Gastrocnemius medialis (tissue), 4 donors: ENCODE measurements at regions not wholly inside any gene's neighbourhood (a gene's known extent, or its start where the extent isn't known, plus 50 kb on each side); places are given as distances from the start of the nearest gene placed in this dataset.

Source experiments
- CTCF ChIP-seq, 5 experiments: fragments of 450-650 bp in 3 of 5; fragments of 200-600 bp in 2 of 5; sonication (generic) in 2 of 5; IDR thresholded peaks in 4 of 5; conservative IDR thresholded peaks in 1 of 5; 1 replicate in 4 of 5; 2 replicates in 1 of 5; pipeline ENCODE4 v1.5.1; 2016 to 2019; ENCODE audit warnings: antibody characterized with exemption in 5 of 5, mild to moderate bottlenecking in 3 of 5, moderate library complexity in 3 of 5
- POLR2A ChIP-seq, 2 donors: fragments of 450-650 bp; IDR thresholded peaks; one replicate each; pipeline ENCODE4 v1.6.1; 2017; ENCODE audit warnings: antibody characterized with exemption in 2 of 2, mild to moderate bottlenecking in 2 of 2, moderate library complexity in 2 of 2

DNA sequence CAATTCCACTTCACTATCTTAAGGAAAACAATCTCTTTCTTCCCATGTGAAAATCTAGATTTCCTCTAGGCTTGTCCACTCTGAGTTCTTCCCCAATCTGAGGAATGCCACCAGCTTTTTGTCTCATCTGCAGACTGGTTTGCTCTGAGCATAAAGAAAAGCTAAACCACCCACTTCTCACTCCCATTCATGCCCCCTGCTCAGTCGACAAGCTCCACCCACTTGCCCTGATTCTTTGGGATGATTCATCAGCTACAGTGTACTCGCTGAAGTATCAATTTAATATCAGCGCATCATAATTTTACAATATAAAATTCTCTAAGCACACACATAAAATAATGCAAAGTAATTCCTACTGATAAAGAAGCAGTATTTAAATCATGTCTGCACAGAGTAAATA lies 209.1 kb downstream of the GRIN2B start:
- TF ChIP-seq CTCF (IDR thresholded peaks at IDR 0.05 in 4 of 5, conservative IDR thresholded peaks at IDR 0.05 in 1 of 5): no peak
- TF ChIP-seq POLR2A (IDR thresholded peaks at IDR 0.05): no peak
